Tibial nerve (tissue), 4 donors: ENCODE measurements at regions not wholly inside any gene's neighbourhood (a gene's known extent, or its start where the extent isn't known, plus 50 kb on each side); places are given as distances from the start of the nearest gene placed in this dataset.

Experiments
- CTCF ChIP-seq, 5 experiments: fragments of 200-600 bp in 3 of 5; fragments of 450-650 bp in 2 of 5; sonication (generic) in 3 of 5; IDR thresholded peaks; one replicate each; pipeline ENCODE4 v1.5.1; 2016 to 2019; ENCODE audit warnings: antibody characterized with exemption in 5 of 5, mild to moderate bottlenecking in 3 of 5, moderate library complexity in 2 of 5
- EP300 ChIP-seq, 2 donors: sonication (generic); formaldehyde crosslinking; IDR thresholded peaks; one replicate each; pipeline ENCODE4 v1.6.1; 2017; ENCODE audit warnings: antibody characterized with exemption in 2 of 2, mild to moderate bottlenecking in 1 of 2
- POLR2A ChIP-seq, 2 donors: fragments of 450-650 bp; IDR thresholded peaks; one replicate each; pipeline ENCODE4 v1.6.1; 2017; ENCODE audit warnings: antibody characterized with exemption in 2 of 2, mild to moderate bottlenecking in 2 of 2, moderate library complexity in 2 of 2

- no peak for TF ChIP-seq POLR2A (IDR thresholded peaks at IDR 0.05)
- no peak for TF ChIP-seq CTCF (IDR thresholded peaks at IDR 0.05)
- TF ChIP-seq EP300 (IDR thresholded peaks at IDR 0.05), result no peak
These were observed 468.7 kb upstream of the FANCL start for GRCh38 chr2:58709687-58710354.
